Heart right ventricle (tissue), 16 donors: ENCODE measurements at regions not wholly inside any gene's neighbourhood (a gene's known extent, or its start where the extent isn't known, plus 50 kb on each side); places are given as distances from the start of the nearest gene placed in this dataset.

Source experiments
- ATAC-seq, 8 donors: fragments of 200-7000 bp; cut with Tn5 transposase; one replicate each; pipeline ENCODE4 v1.9.1; 2020; ENCODE audit warnings: mild to moderate bottlenecking in 8 of 8, moderate library complexity in 8 of 8, moderate number of reproducible peaks in 1 of 8
- DNase-seq, 2 donors: peaks; one replicate each; pipeline ENCODE4 v3.0.0-alpha.2; 2020
- H3K27ac ChIP-seq, 10 donors: fragments of 200-600 bp; sonication (generic) in 2 of 10; one replicate each; pipeline versions ENCODE4 v1.5.0 to v1.8.0; 2020 to 2022; ENCODE audit warnings: mild to moderate bottlenecking in 3 of 10
- H3K27me3 ChIP-seq, 7 donors: fragments of 200-600 bp; one replicate each; pipeline ENCODE4 v1.8.0; 2021 to 2022; ENCODE audit warnings: mild to moderate bottlenecking in 2 of 7
- H3K36me3 ChIP-seq, 9 donors: fragments of 200-600 bp; sonication (generic) in 1 of 9; one replicate each; pipeline versions ENCODE4 v1.5.0 to v1.8.0; 2020 to 2022; ENCODE audit warnings: mild to moderate bottlenecking in 2 of 9
- H3K4me1 ChIP-seq, 9 donors: fragments of 200-600 bp; sonication (generic) in 1 of 9; one replicate each; pipeline versions ENCODE4 v1.5.0 to v1.8.0; 2020 to 2022; ENCODE audit warnings: mild to moderate bottlenecking in 4 of 9
- H3K4me3 ChIP-seq, 10 donors: fragments of 200-600 bp; sonication (generic) in 2 of 10; one replicate each; pipeline versions ENCODE4 v1.5.0 to v1.8.0; 2020 to 2022; ENCODE audit warnings: mild to moderate bottlenecking in 7 of 10, moderate library complexity in 2 of 10
- H3K9me3 ChIP-seq, 11 donors: fragments of 200-600 bp in 10 of 11; sonication (generic) in 2 of 11; one replicate each; pipeline versions ENCODE4 v1.5.0 to v1.8.0; 2013 to 2022; ENCODE audit warnings: mild to moderate bottlenecking in 2 of 11, control low read depth in 1 of 11, moderate library complexity in 1 of 11
- WGBS, 2 donors: extraction: QIAGEN DNeasy Blood & Tissue Kit; methylation state at CpG; one replicate each; pipeline ENCODE4 v1.1.7; 2013; ENCODE audit warnings: inconsistent platforms in 1 of 2; 5-methylcytosine and 5-hydroxymethylcytosine counted together
- intact Hi-C, 10 donors: fragments of 100-400 bp; cut with DNase I; formaldehyde crosslinking; loops; one replicate each; pipeline versions ENCODE4 v1.11.1 to v1.14.2; 2022
- TF ChIP-seq, protein P1 (sequence below), 9 donors: fragments of 200-600 bp; sonication (generic) in 2 of 9; IDR thresholded peaks; one replicate each; pipeline versions ENCODE4 v1.5.0 to v1.8.0; 2021 to 2022; ENCODE audit warnings: antibody characterized with exemption in 9 of 9, mild to moderate bottlenecking in 5 of 9, moderate library complexity in 1 of 9
- donor health status: Arrhythmogenic right ventricular cardiomyopathy.
- donor health status: ischemic (EF 13 %, LVEDD 7.1; RV severe dilation, severe dysfunction).
- donor health status: healthy with polysubstance abuse.
- donor health status: DM: no; HTN: yes; CAD: no.
- donor health status: DM: no; HTN: no; CAD: no.
- donor health status: ischemic (EF 25% LVEDD 6.9; RV normal size, moderate dysfunction).
- donor health status: ischemic (EF 25% LVEDD 5.7; RV mildly dilated, moderate dysfunction).
- donor health status: healthy.
- donor health status: DM: yes; HTN: yes; CAD: no.
- donor health status: Ischemic cardiomyopathy.
- donor health status: ischemic (EF 35%, LVEDD 5.7; RV mildly dilated, moderate dysfunction).
- donor health status: nonischemic (EF 11% LVEDD 7.7; RV severe dilation, severe dysfunction).
- donor health status: DM: yes; HTN: yes; CAD: no.
- donor health status: PGD.
- donor health status: ischemic (EF 29% LVEDD 5.4; RV normal size, mild dysfunction).
- donor health status: nonischemic (EF 23%, LVEDD 6.1; RV moderate dilation, normal function).

DNA sequence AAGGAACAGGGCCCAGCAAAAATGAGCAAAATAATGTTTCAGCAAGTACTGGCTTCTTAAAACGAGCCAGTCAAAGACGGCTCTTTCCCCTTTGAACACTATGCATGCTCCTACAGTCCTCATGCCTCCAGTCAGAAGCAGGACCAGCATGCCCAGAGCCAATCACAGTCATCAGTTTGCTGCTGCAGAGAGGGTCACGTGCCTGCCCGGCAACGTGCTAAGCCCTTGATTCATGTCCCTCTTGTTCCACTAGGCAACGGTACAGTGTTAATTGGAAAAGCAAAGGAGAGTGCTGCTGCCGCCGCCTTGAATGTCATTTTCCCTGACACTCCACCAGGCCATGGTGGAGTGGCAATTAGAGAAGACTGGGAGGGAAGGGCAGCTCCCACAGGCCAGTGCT, 500.1 kb downstream of the OCA2 start:
- Histone ChIP-seq H3K27ac (no peak overlapping the region), H3K36me3 (no peaks in the 10 kb centered on the region), H3K9me3 (peaks cover 0 to 30% (median 0%) of the 10 kb centered on the region in 11 donors), H3K4me3 (no peak overlapping the region), H3K27me3 (peaks cover 0 to 4% (median 0%) of the 10 kb centered on the region in 7 donors), H3K4me1 (no peaks in the 10 kb centered on the region)
- DNase-seq (no peak), ATAC-seq (no peak)
- TF ChIP-seq, protein P1, sequence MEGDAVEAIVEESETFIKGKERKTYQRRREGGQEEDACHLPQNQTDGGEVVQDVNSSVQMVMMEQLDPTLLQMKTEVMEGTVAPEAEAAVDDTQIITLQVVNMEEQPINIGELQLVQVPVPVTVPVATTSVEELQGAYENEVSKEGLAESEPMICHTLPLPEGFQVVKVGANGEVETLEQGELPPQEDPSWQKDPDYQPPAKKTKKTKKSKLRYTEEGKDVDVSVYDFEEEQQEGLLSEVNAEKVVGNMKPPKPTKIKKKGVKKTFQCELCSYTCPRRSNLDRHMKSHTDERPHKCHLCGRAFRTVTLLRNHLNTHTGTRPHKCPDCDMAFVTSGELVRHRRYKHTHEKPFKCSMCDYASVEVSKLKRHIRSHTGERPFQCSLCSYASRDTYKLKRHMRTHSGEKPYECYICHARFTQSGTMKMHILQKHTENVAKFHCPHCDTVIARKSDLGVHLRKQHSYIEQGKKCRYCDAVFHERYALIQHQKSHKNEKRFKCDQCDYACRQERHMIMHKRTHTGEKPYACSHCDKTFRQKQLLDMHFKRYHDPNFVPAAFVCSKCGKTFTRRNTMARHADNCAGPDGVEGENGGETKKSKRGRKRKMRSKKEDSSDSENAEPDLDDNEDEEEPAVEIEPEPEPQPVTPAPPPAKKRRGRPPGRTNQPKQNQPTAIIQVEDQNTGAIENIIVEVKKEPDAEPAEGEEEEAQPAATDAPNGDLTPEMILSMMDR (IDR thresholded peaks at IDR 0.05) = no peak
- intact Hi-C loops = no loop called here
- WGBS, 2 donors = 76 to 83% methylated on average over 8 of the region's 8 CpGs

DNA sequence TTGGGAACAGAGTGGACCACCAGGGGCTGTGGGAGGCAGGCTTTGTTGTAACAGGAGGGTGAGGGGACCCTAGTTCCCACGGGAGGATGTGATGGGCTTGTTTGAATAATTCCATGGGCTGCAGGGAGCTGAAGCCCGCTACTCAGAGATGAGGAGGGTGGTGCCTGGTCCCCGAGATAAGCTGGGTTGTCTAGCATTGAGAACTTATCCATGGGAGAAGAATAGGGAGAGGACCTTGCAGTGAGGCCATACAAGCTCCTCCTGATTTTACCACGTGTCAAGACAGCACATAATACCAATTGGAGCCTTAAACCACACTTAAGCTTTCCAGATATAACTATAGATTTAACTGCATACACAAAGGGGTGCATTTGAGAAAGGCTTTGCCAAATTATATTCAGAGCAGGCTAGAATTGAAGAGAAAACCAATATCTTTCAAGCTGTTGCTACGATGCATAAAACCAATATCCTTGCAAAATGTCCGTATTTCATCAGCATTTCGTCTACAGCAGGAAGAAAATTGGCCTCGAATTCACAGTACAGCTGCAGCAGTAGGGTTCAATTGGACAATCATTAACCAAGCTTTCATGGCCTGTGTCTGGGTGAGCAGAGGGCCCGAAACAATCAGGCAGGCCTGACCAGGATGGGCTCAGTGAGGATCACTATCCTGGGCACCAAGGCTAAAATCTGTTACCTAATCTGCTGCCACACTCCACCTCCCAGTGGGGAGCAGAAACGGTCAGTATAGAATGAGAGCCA, 500.7 kb downstream of the OCA2 start:
- DNase-seq (no peak), ATAC-seq (no peak)
- H3K27me3 ChIP-seq = peaks cover 0 to 4% (median 0%) of the 10 kb centered on the region in 7 donors
- intact Hi-C loops = no loop called here
- no peak overlapping the region for H3K4me3 ChIP-seq
- TF ChIP-seq, protein P1 (IDR thresholded peaks at IDR 0.05) = no peak
- no peaks in the 10 kb centered on the region for H3K36me3 ChIP-seq
- H3K9me3 ChIP-seq = peaks cover 0 to 30% (median 0%) of the 10 kb centered on the region in 11 donors
- H3K4me1 ChIP-seq = no peaks in the 10 kb centered on the region
- WGBS, 2 donors = 77 to 81% methylated on average over 10 of the region's 10 CpGs
- no peak overlapping the region for H3K27ac ChIP-seq

DNA sequence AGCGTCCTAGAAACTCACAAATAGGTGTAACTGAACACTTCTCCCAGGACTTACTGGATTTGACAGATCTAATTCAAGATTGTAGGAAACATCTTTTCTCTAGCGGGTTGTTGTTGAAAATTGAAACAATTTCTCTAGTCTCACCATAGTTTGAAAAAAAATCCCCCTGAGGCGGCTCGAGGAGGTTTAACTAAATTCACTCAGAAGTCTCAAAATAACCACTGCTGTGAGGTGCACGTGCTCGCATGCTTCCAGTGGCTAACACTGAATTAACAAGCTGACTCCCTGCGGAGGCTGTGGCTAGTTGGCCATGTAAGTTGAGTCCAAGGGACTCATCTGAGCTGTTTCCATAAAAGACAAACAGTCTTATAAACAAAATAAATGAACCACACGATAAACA, 503.9 kb downstream of the OCA2 start:
- Histone ChIP-seq H3K27me3 (peaks cover 0 to 6% (median 0%) of the 10 kb centered on the region in 7 donors), H3K4me3 (no peak overlapping the region), H3K4me1 (no peaks in the 10 kb centered on the region), H3K36me3 (no peaks in the 10 kb centered on the region), H3K27ac (no peak overlapping the region), H3K9me3 (peaks cover 0 to 28% (median 0%) of the 10 kb centered on the region in 11 donors)
- intact Hi-C loops = no loop called here
- ATAC-seq (no peak), DNase-seq (no peak)
- WGBS, 2 donors = 70 to 72% methylated on average over 8 of the region's 8 CpGs
- TF ChIP-seq, protein P1 (IDR thresholded peaks at IDR 0.05) = no peak

DNA sequence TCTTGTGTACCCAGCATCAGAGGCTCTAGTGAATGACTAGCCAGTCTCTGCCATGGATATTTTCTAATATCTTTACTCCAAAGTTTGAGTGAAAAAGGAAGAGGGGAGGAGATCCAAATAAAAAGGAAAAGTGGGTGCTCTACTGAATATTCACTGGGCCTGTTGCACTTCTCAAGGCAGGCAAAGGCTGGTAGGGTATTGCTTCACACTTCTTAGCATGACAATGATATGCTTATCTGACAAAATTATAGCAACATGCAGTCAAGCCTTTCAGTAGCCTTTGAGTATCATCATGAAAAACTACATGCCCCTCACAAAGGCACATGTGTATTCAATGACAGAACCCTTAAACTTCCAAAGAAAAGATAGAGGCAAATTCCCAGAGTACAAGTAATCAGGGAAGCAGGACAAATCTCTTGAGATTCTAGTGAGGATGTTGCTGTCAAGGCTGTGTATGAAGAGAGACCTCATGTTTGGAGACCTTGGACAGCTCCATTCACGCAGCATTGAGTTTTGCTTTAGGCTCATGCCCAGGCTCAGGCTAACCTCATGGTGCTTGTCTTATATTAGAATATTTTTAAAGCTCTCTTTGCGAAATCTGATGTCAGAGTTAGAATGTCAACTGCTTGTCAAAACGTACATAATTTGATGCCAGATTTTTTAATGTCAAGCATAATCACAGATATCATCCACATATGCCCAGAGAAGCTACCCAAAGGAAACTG, 506.9 kb downstream of the OCA2 start:
- TF ChIP-seq, protein P1 (IDR thresholded peaks at IDR 0.05) = no peak
- Histone ChIP-seq H3K36me3 (no peaks in the 10 kb centered on the region), H3K9me3 (peaks cover 0 to 9% (median 0%) of the 10 kb centered on the region in 11 donors), H3K27me3 (peaks cover 0 to 16% (median 4%) of the 10 kb centered on the region in 7 donors), H3K4me3 (no peak overlapping the region), H3K4me1 (no peaks in the 10 kb centered on the region), H3K27ac (no peak overlapping the region)
- WGBS, 2 donors = 44 to 50% methylated on average over 3 of the region's 3 CpGs
- DNase-seq = no peak
- no peak for ATAC-seq
- intact Hi-C loops = no loop called here
